HepG2 (cell line): ENCODE measurements at regions not wholly inside any gene's neighbourhood (a gene's known extent, or its start where the extent isn't known, plus 50 kb on each side); places are given as distances from the start of the nearest gene placed in this dataset.

Source experiments
- ATAC-seq: fragments of 200-7000 bp; cut with Tn5 transposase; 3 replicates; pipeline ENCODE4 v1.9.1; 2020; ENCODE audit warnings: mild to moderate bottlenecking, moderate library complexity
- BruUV-seq: library from RNA; stranded (reverse); fragments of 400-500 nt; replicated peaks from 2 replicates; lab custom pipeline; 2021; lab: Mats Ljungman, UMichigan
- CTCF ChIA-PET: fragments of 300-600 bp; formaldehyde crosslinking; extraction: SDS; loops from one replicate; lab custom pipeline; 2021; ENCODE audit warnings: low total read pairs, inconsistent platforms, low intra/inter-chr PET ratio; lab: Yijun Ruan, JAX
- POLR2A ChIA-PET: fragments of 350-600 bp; sonication (Branson Sonifier 250); formaldehyde crosslinking; loops from one replicate; lab custom pipeline; 2020; ENCODE audit warnings: antibody characterized with exemption, inconsistent platforms; lab: Yijun Ruan, JAX
- DNase-seq: peaks from one replicate; pipeline ENCODE4 v3.0.0-alpha.2; 2015; ENCODE audit warnings: low spot score
- FAIRE-seq: peaks from 3 replicates; lab custom pipeline; 2011; peaks lifted over from hg19 to GRCh38; lab: Jason Lieb, UNC
- H2AFZ ChIP-seq: one replicate; pipeline ENCODE4 v1.6.1; 2011; ENCODE audit warnings: low read length, inconsistent platforms
- H3K27ac ChIP-seq: fragments of 300-600 bp; 3 replicates; pipeline ENCODE4 v1.8.0; 2011; ENCODE audit warnings: mixed run types, mild to moderate bottlenecking, mixed read lengths, low read length, inconsistent platforms; ENCODE audit not compliant: insufficient read depth; ENCODE audit errors: extremely low read length
- H3K27me3 ChIP-seq, 2 experiments: fragments of 200-600 bp in 1 of 2; 2 replicates in 1 of 2; 3 replicates in 1 of 2; pipeline versions ENCODE4 v1.6.0 to v1.8.0; 2011; ENCODE audit warnings: low read length in 2 of 2, mild to moderate bottlenecking in 2 of 2, moderate library complexity in 2 of 2, inconsistent platforms in 1 of 2; ENCODE audit not compliant: insufficient read depth in 2 of 2, control insufficient read depth in 1 of 2
- H3K36me3 ChIP-seq, 2 experiments: fragments of 200-600 bp in 1 of 2; replicated peaks in 1 of 2; 2 replicates in 1 of 2; 3 replicates in 1 of 2; pipeline versions ENCODE4 v1.5.1 to v1.8.0; 2011; ENCODE audit warnings: low read length in 2 of 2, inconsistent platforms in 1 of 2; ENCODE audit not compliant: insufficient read depth in 2 of 2, control insufficient read depth in 1 of 2
- H3K4me1 ChIP-seq: 2 replicates; pipeline ENCODE4 v1.5.1; 2012; ENCODE audit warnings: low read length, inconsistent platforms; ENCODE audit not compliant: insufficient read depth
- H3K4me2 ChIP-seq: 2 replicates; pipeline ENCODE4 v1.6.0; 2011; ENCODE audit warnings: low read depth, low read length, inconsistent platforms
- H3K4me3 ChIP-seq, 3 experiments: fragments of 200-600 bp in 1 of 3; sonication (generic), shearing (Covaris generic) in 1 of 3; replicated peaks in 1 of 3; 2 replicates each; pipeline ENCODE4 v1.5.1; 2011 to 2016; ENCODE audit warnings: low read length in 3 of 3, inconsistent platforms in 2 of 3, low read depth in 2 of 3, mild to moderate bottlenecking in 2 of 3, control low read depth in 1 of 3, mixed read lengths in 1 of 3; ENCODE audit not compliant: insufficient read depth in 1 of 3
- H3K79me2 ChIP-seq: one replicate; pipeline ENCODE4 v1.6.1; 2011; ENCODE audit warnings: low read length, inconsistent platforms; ENCODE audit not compliant: insufficient read depth
- H3K9ac ChIP-seq: 2 replicates; pipeline ENCODE4 v1.6.0; 2011; ENCODE audit warnings: mild to moderate bottlenecking, low read depth, low read length, inconsistent platforms; ENCODE audit not compliant: insufficient read depth
- H3K9me3 ChIP-seq: 2 replicates; pipeline ENCODE4 v1.5.1; 2012; ENCODE audit warnings: mild to moderate bottlenecking, low read length
- H4K20me1 ChIP-seq: 2 replicates; pipeline ENCODE4 v1.6.0; 2011; ENCODE audit warnings: inconsistent platforms, mild to moderate bottlenecking, low read length, moderate library complexity; ENCODE audit not compliant: insufficient read depth
- ADNP ChIP-seq: sonication (generic); formaldehyde crosslinking; IDR thresholded peaks from 2 replicates; pipeline ENCODE4 v1.4.0; 2020; ENCODE audit warnings: missing genetic modification reagents
- ATF7-NPFF ChIP-seq: sonication (generic); formaldehyde crosslinking; IDR thresholded peaks from 2 replicates; pipeline ENCODE4 v1.8.1; 2023; ENCODE audit warnings: mild to moderate bottlenecking, low read depth, missing genetic modification reagents, moderate library complexity
- CTCF ChIP-seq: sonication (generic); formaldehyde crosslinking; IDR thresholded peaks from 2 replicates; pipeline ENCODE4 v1.5.0; 2020; ENCODE audit warnings: mild to moderate bottlenecking, missing genetic modification reagents, moderate library complexity
- DNMT1 ChIP-seq: sonication (generic); formaldehyde crosslinking; IDR thresholded peaks from 2 replicates; pipeline ENCODE4 v1.5.1; 2020; ENCODE audit warnings: mild to moderate bottlenecking, missing genetic modification reagents
- MAFG ChIP-seq: sonication (generic); formaldehyde crosslinking; IDR thresholded peaks from 2 replicates; pipeline ENCODE4 v1.5.1; 2020; ENCODE audit warnings: mild to moderate bottlenecking, missing genetic modification reagents
- PHF20 ChIP-seq: sonication (generic); formaldehyde crosslinking; IDR thresholded peaks from 2 replicates; pipeline ENCODE4 v1.5.0; 2020; ENCODE audit warnings: mild to moderate bottlenecking, missing genetic modification reagents
- ZNF18 ChIP-seq: sonication (generic); formaldehyde crosslinking; IDR thresholded peaks from 2 replicates; pipeline ENCODE4 v1.8.0; 2022; ENCODE audit warnings: mild to moderate bottlenecking, missing genetic modification reagents; ENCODE audit not compliant: insufficient replicate concordance
- ZNF556 ChIP-seq: sonication (generic); formaldehyde crosslinking; IDR thresholded peaks from 2 replicates; pipeline ENCODE4 v1.4.0; 2020; ENCODE audit warnings: mild to moderate bottlenecking, missing genetic modification reagents, borderline replicate concordance
- ZNF614 ChIP-seq: IDR thresholded peaks from 2 replicates; pipeline ENCODE4 v1.6.1; 2018; ENCODE audit warnings: missing biosample characterization, missing genetic modification reagents, inconsistent platforms, borderline replicate concordance
- ZNF773 ChIP-seq: sonication (generic); formaldehyde crosslinking; IDR thresholded peaks from 2 replicates; pipeline ENCODE4 v1.4.0; 2020; ENCODE audit warnings: missing genetic modification reagents, borderline replicate concordance
- WGBS: methylation state at CpG from one replicate; pipeline ENCODE4 v1.1.6; 2017; ENCODE audit warnings: low lambda C conversion rate; 5-methylcytosine and 5-hydroxymethylcytosine counted together
- in situ Hi-C: cut with HindIII; loops from 2 replicates; pipeline ENCODE4 v1.10.0; 2017; ENCODE audit warnings: low pct_unique_long_range_greater_than_20kb; ENCODE audit not compliant: extremely low pct_ligation_motif_present
- intact Hi-C: fragments of 100-400 bp; cut with micrococcal nuclease; formaldehyde crosslinking; loops from one replicate; pipeline ENCODE4 v1.10.0; 2022; ENCODE audit not compliant: unreplicated experiment

GRCh38 chr5:96577909-96578308, 84.3 kb upstream of the CAST start:
- TF ChIP-seq DNMT1 (CRISPR knock-in tag) (no peak), ATF7-NPFF (no peak), ZNF614 (CRISPR knock-in tag) (no peak)
- Histone ChIP-seq H2AFZ (no peak overlapping the region), H3K79me2 (no peaks in the 10 kb centered on the region), H3K27me3 (no peaks in the 10 kb centered on the region), H3K9me3 (no peaks in the 10 kb centered on the region), H3K36me3 (no peaks in the 10 kb centered on the region), H3K4me2 (no peak overlapping the region), H3K27ac (no peak overlapping the region), H4K20me1 (no peaks in the 10 kb centered on the region), H3K4me3 (no peak overlapping the region), H3K4me1 (no peaks in the 10 kb centered on the region), H3K9ac (no peak overlapping the region)
- DNase-seq, result no peak
- in situ Hi-C loops (no loop called here), intact Hi-C loops (no loop called here)
- FAIRE-seq, result no peak
- POLR2A ChIA-PET, result no interaction called here
- CTCF ChIA-PET, result no interaction called here
- BruUV-seq, result no TSS peak
- no peak for ATAC-seq

GRCh38 chr5:96579711-96580110, 82.5 kb upstream of the CAST start:
- no peak for DNase-seq
- 12% methylated on average over 2 of the region's 2 CpGs for WGBS
- TF ChIP-seq ZNF18 (CRISPR knock-in tag) (no peak), MAFG (no peak), ADNP (CRISPR knock-in tag) (no peak), ZNF773 (no peak), ZNF556 (no peak), CTCF (CRISPR knock-in tag) (no peak), PHF20 (CRISPR knock-in tag) (no peak)
- TF ChIP-seq, all 625 proteins: peak for 0
- no TSS peak for BruUV-seq
- Histone ChIP-seq H3K4me1 (no peaks in the 10 kb centered on the region), H3K4me2 (no peak overlapping the region), H3K9ac (no peak overlapping the region), H3K79me2 (no peaks in the 10 kb centered on the region), H3K4me3 (no peak overlapping the region), H4K20me1 (no peaks in the 10 kb centered on the region), H2AFZ (no peak overlapping the region), H3K27ac (no peak overlapping the region), H3K36me3 (no peaks in the 10 kb centered on the region), H3K9me3 (no peaks in the 10 kb centered on the region), H3K27me3 (no peaks in the 10 kb centered on the region)
- ATAC-seq (no peak), FAIRE-seq (no peak)
- CTCF ChIA-PET, result no interaction called here
- POLR2A ChIA-PET, result no interaction called here
- intact Hi-C loops, result no loop called here
- in situ Hi-C loops, result no loop called here
